ENCODE measurements at regions not wholly inside any gene's neighbourhood (a gene's known extent, or its start where the extent isn't known, plus 50 kb on each side); places are given as distances from the start of the nearest gene placed in this dataset.
"Not testable (repeated sequence)": the region's sequence is repeated elsewhere in the genome, so short reads cannot be mapped to it uniquely, and the experiment has no call there.

GRCh38 chr2:172264820-172265219, 162.1 kb upstream of the DLX2 start:
- not testable (repeated sequence) for DNase-seq

GRCh38 chr2:172269507-172270244, 157.7 kb upstream of the ITGA6 start:
- not testable (repeated sequence) for DNase-seq

- DNase-seq: no peak
These were observed 156.9 kb upstream of the ITGA6 start for GRCh38 chr2:172270278-172271079.

- DNase-seq: no peak
These were observed 153.3 kb upstream of the ITGA6 start for GRCh38 chr2:172273910-172274571.

- DNase-seq: no peak
These were observed 152.1 kb upstream of the ITGA6 start for GRCh38 chr2:172275239-172275638.

- no peak for DNase-seq
These were observed 150.4 kb upstream of the ITGA6 start for GRCh38 chr2:172276961-172277360.

- DNase-seq: no peak
These were observed 148.7 kb upstream of the ITGA6 start for GRCh38 chr2:172278667-172279066.

GRCh38 chr2:172279214-172279613, 148.2 kb upstream of the ITGA6 start:
- no peak for DNase-seq

GRCh38 chr2:172279813-172280212, 147.6 kb upstream of the ITGA6 start:
- DNase-seq: no peak

GRCh38 chr2:172280571-172281361, 146.6 kb upstream of the ITGA6 start:
- DNase-seq: peak; percentile 26

- no peak for DNase-seq
These were observed 145.5 kb upstream of the ITGA6 start for GRCh38 chr2:172281648-172282570.

GRCh38 chr2:172282944-172283343, 144.4 kb upstream of the ITGA6 start:
- DNase-seq: no peak

- DNase-seq: no peak
These were observed 143.9 kb upstream of the ITGA6 start for GRCh38 chr2:172283476-172283875.

GRCh38 chr2:172284209-172284608, 143.2 kb upstream of the ITGA6 start:
- no peak for DNase-seq

GRCh38 chr2:172285010-172285621, 142.3 kb upstream of the ITGA6 start:
- DNase-seq: no peak

GRCh38 chr2:172285760-172286159, 141.6 kb upstream of the ITGA6 start:
- no peak for DNase-seq

- no peak for DNase-seq
These were observed 140.2 kb upstream of the ITGA6 start for GRCh38 chr2:172287190-172287589.

- no peak for DNase-seq
These were observed 139.6 kb upstream of the ITGA6 start for GRCh38 chr2:172287605-172288315.

- DNase-seq: no peak
These were observed 138.8 kb upstream of the ITGA6 start for GRCh38 chr2:172288603-172289002.

GRCh38 chr2:172293952-172294351, 133.4 kb upstream of the ITGA6 start:
- DNase-seq: no peak

- DNase-seq: no peak
These were observed 132.4 kb upstream of the ITGA6 start for GRCh38 chr2:172294983-172295382.

Measured in CD4-positive, alpha-beta T cell treated with Interferon gamma for 1 hour (primary cell).